ENCODE measurements at regions not wholly inside any gene's neighbourhood (a gene's known extent, or its start where the extent isn't known, plus 50 kb on each side); places are given as distances from the start of the nearest gene placed in this dataset.

DNA sequence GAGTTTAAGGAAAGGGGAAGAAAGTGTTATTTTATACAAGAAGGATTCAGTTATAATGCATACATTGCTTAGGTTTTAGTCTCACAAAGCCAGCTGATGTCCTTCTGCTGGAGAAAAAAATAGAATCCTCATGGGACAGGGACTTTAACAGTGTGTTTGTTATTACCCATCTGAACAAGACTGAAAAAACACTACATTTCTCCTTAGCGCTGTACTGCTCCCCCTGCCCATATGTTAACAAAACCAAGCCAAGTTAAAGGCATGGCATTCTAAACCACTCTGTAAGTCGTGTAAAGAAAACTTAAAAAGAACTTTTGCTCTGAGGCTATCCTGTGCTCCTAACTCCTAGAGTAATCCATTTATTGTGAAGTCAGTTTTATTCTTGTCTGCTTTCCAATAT is 102.6 kb upstream of the NYAP2 start:
- Histone ChIP-seq H3K14ac (ENCODE audit: insufficient read depth, low read length) (no peak overlapping the region), H3K27ac (ENCODE audit: insufficient read length, low read depth, low read length) (no peak overlapping the region), H3K23ac (ENCODE audit: insufficient read length, low read depth, low read length) (no peak overlapping the region), H4K20me1 (ENCODE audit: control insufficient read depth, insufficient read depth, insufficient read length) (no peaks in the 10 kb centered on the region), H2BK5ac (ENCODE audit: insufficient read length, low read length) (no peak overlapping the region), H4K8ac (replicated peaks; ENCODE audit: insufficient read length, low read depth, low read length) (no peak overlapping the region), H3K9me3 (ENCODE audit: control insufficient read depth, low read depth, low read length) (peaks cover 6% of the 10 kb centered on the region), H3K79me2 (ENCODE audit: insufficient read depth, low read length) (no peaks in the 10 kb centered on the region), H3K27me3 (ENCODE audit: insufficient read depth, low read length) (no peaks in the 10 kb centered on the region), H4K91ac (ENCODE audit: insufficient read length, low read depth, low read length) (no peak overlapping the region), H4K5ac (ENCODE audit: insufficient read length, low read depth, low read length) (no peak overlapping the region), H3K9ac (ENCODE audit: extremely low read depth, insufficient read length, low read length) (no peak overlapping the region), H3K4me1 (ENCODE audit: insufficient read depth, low read length) (no peaks in the 10 kb centered on the region), H3K4me2 (ENCODE audit: insufficient read depth, insufficient read length, low read length) (no peak overlapping the region), H2AK5ac (ENCODE audit: insufficient read length, low read length) (no peak overlapping the region), H3K4ac (ENCODE audit: low read depth, low read length) (no peak overlapping the region), H2BK120ac (ENCODE audit: low read depth, low read length, poor library complexity, severe bottlenecking) (no peak overlapping the region), H3K18ac (ENCODE audit: insufficient read length, low read depth, low read length) (no peak overlapping the region), H2BK12ac (ENCODE audit: insufficient read length, low read depth, low read length) (no peak overlapping the region), H3K23me2 (ENCODE audit: insufficient read length, low read depth, low read length, poor library complexity, severe bottlenecking) (no peaks in the 10 kb centered on the region), H3K56ac (ENCODE audit: insufficient read length, low read depth, low read length) (no peak overlapping the region), H2BK15ac (ENCODE audit: low read depth, low read length) (no peak overlapping the region), H2BK20ac (ENCODE audit: low read depth, low read length, poor library complexity, severe bottlenecking) (no peak overlapping the region), H3T11ph (ENCODE audit: low read length) (no peak overlapping the region), H3K79me1 (ENCODE audit: insufficient read depth, low read depth, low read length, poor library complexity, severe bottlenecking) (no peaks in the 10 kb centered on the region), H2AFZ (ENCODE audit: low read length) (no peak overlapping the region)
- TF ChIP-seq, protein P1, sequence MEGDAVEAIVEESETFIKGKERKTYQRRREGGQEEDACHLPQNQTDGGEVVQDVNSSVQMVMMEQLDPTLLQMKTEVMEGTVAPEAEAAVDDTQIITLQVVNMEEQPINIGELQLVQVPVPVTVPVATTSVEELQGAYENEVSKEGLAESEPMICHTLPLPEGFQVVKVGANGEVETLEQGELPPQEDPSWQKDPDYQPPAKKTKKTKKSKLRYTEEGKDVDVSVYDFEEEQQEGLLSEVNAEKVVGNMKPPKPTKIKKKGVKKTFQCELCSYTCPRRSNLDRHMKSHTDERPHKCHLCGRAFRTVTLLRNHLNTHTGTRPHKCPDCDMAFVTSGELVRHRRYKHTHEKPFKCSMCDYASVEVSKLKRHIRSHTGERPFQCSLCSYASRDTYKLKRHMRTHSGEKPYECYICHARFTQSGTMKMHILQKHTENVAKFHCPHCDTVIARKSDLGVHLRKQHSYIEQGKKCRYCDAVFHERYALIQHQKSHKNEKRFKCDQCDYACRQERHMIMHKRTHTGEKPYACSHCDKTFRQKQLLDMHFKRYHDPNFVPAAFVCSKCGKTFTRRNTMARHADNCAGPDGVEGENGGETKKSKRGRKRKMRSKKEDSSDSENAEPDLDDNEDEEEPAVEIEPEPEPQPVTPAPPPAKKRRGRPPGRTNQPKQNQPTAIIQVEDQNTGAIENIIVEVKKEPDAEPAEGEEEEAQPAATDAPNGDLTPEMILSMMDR (conservative IDR thresholded peaks at IDR 0.05) = no peak
- no peak overlapping the region for H3K4me3 Mint-ChIP-seq
- peaks cover 9 to 17% (median 17%) of the 10 kb centered on the region in 3 experiments; a peak in 6 of 7 replicates for H3K36me3 Mint-ChIP-seq (ENCODE audit: insufficient read depth in 1 of 3, low read depth in 3 of 3)
- no peak overlapping the region for H3K27ac Mint-ChIP-seq
- peaks cover 12 to 18% of the 10 kb centered on the region in 2 experiments for H3K9me3 Mint-ChIP-seq
- no peak for DNase-seq
- no peaks in the 10 kb centered on the region for H3K4me1 Mint-ChIP-seq
- H3K27me3 Mint-ChIP-seq (ENCODE audit: low read depth) = no peaks in the 10 kb centered on the region; the same call in 1 of the 2 replicates
- no CpG with 5 or more reads among the region's 2 CpGs for WGBS (ENCODE audit: extremely low coverage, insufficient read length, low lambda C conversion rate)
